Heart left ventricle (tissue), 16 donors: ENCODE measurements at regions not wholly inside any gene's neighbourhood (a gene's known extent, or its start where the extent isn't known, plus 50 kb on each side); places are given as distances from the start of the nearest gene placed in this dataset.
"Not testable (repeated sequence)": the region's sequence is repeated elsewhere in the genome, so short reads cannot be mapped to it uniquely, and the experiment has no call there.

Experiments used
- ATAC-seq, 4 donors: fragments of 200-7000 bp; cut with Tn5 transposase; one replicate each; pipeline ENCODE4 v1.9.1; 2020 to 2022; ENCODE audit warnings: moderate library complexity in 4 of 4, mild to moderate bottlenecking in 3 of 4, moderate number of reproducible peaks in 1 of 4
- DNase-seq, 5 donors: peaks; one replicate each; pipeline ENCODE4 v3.0.0-alpha.2; 2020
- H3K27ac ChIP-seq, 12 donors: fragments of 200-600 bp; sonication (generic) in 4 of 12; one replicate each; pipeline versions ENCODE4 v1.5.0 to v1.8.0; 2016 to 2022; ENCODE audit warnings: mild to moderate bottlenecking in 2 of 12
- H3K27me3 ChIP-seq, 9 donors: fragments of 200-600 bp; sonication (generic) in 2 of 9; one replicate each; pipeline versions ENCODE4 v1.5.1 to v1.8.0; 2016 to 2022; ENCODE audit warnings: mild to moderate bottlenecking in 3 of 9
- H3K36me3 ChIP-seq, 9 donors: fragments of 200-600 bp; sonication (generic) in 2 of 9; one replicate each; pipeline versions ENCODE4 v1.5.0 to v1.8.0; 2018 to 2022; ENCODE audit warnings: mild to moderate bottlenecking in 2 of 9
- H3K4me1 ChIP-seq, 12 donors: fragments of 200-600 bp; sonication (generic) in 4 of 12; one replicate each; pipeline versions ENCODE4 v1.5.0 to v1.8.0; 2016 to 2022; ENCODE audit warnings: mild to moderate bottlenecking in 3 of 12
- H3K4me3 ChIP-seq, 12 donors: fragments of 200-600 bp; sonication (generic) in 4 of 12; one replicate each; pipeline versions ENCODE4 v1.5.0 to v1.8.0; 2017 to 2022; ENCODE audit warnings: mild to moderate bottlenecking in 9 of 12, moderate library complexity in 4 of 12
- H3K9me3 ChIP-seq, 12 donors: fragments of 200-600 bp; sonication (generic) in 4 of 12; one replicate each; pipeline versions ENCODE4 v1.5.0 to v1.8.0; 2016 to 2022; ENCODE audit warnings: mild to moderate bottlenecking in 1 of 12
- POLR2A ChIP-seq, 2 donors: fragments of 450-650 bp; IDR thresholded peaks; one replicate each; pipeline ENCODE4 v1.6.1; 2017; ENCODE audit warnings: antibody characterized with exemption in 2 of 2, mild to moderate bottlenecking in 2 of 2, moderate library complexity in 2 of 2
- WGBS, 4 donors: extraction: QIAGEN DNeasy Blood & Tissue Kit in 2 of 4; methylation state at CpG; one replicate each; pipeline versions ENCODE4 v1.1.5 to v1.1.7; 2013 to 2018; 5-methylcytosine and 5-hydroxymethylcytosine counted together
- intact Hi-C, 10 donors: fragments of 100-400 bp; cut with DNase I; formaldehyde crosslinking; loops; one replicate each; pipeline versions ENCODE4 v1.11.1 to v1.14.2; 2022
- TF ChIP-seq, protein P1 (sequence below), 12 donors: fragments of 200-600 bp; sonication (generic) in 4 of 12; IDR thresholded peaks; one replicate each; pipeline versions ENCODE4 v1.5.0 to v1.8.0; 2018 to 2022; ENCODE audit warnings: antibody characterized with exemption in 12 of 12, mild to moderate bottlenecking in 5 of 12
- donor health status: ischemic (EF 13 %, LVEDD 7.1; RV severe dilation, severe dysfunction).
- donor health status: healthy with polysubstance abuse.
- donor health status: DM: no; HTN: yes; CAD: no.
- donor health status: DM: no; HTN: no; CAD: no.
- donor health status: ischemic (EF 25% LVEDD 6.9; RV normal size, moderate dysfunction).
- donor health status: ischemic (EF 25% LVEDD 5.7; RV mildly dilated, moderate dysfunction).
- donor health status: healthy.
- donor health status: DM: yes; HTN: yes; CAD: no.
- donor health status: ischemic (EF 35%, LVEDD 5.7; RV mildly dilated, moderate dysfunction).
- donor health status: nonischemic (EF 11% LVEDD 7.7; RV severe dilation, severe dysfunction).
- donor health status: DM: yes; HTN: yes; CAD: no.
- donor health status: PGD.
- donor health status: ischemic (EF 29% LVEDD 5.4; RV normal size, mild dysfunction).
- donor health status: nonischemic (EF 23%, LVEDD 6.1; RV moderate dilation, normal function).

DNA sequence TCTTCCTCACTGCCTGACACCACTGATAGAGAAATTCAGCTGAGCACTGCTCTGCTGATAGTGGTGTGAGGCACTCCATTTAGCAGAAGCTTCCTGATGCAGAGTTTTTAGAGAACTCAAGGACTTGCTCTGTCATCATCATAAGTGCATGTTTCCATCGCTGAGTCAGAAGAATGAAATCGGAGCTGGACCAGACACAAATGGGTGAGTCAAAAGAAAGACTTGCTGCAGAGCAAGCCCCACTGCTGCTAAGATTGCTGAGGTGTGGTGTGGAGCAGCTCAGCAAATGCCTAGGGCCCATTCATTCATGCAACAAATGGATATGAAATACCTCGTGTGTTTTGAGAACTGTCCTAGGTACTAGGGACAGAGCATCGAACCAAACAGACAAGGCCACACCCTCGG is 410.2 kb upstream of the SLC30A5 start:
- ATAC-seq (peak; percentile 47 to 94 (median 83)), DNase-seq (peak in 2 of 5 donors; percentile 19 to 54)
- Histone ChIP-seq H3K36me3 (no peaks in the 10 kb centered on the region), H3K4me3 (no peak overlapping the region), H3K4me1 (peaks cover 0 to 16% (median 4%) of the 10 kb centered on the region in 12 donors), H3K9me3 (no peaks in the 10 kb centered on the region), H3K27me3 (no peaks in the 10 kb centered on the region), H3K27ac (no peak overlapping the region)
- TF ChIP-seq, protein P1, sequence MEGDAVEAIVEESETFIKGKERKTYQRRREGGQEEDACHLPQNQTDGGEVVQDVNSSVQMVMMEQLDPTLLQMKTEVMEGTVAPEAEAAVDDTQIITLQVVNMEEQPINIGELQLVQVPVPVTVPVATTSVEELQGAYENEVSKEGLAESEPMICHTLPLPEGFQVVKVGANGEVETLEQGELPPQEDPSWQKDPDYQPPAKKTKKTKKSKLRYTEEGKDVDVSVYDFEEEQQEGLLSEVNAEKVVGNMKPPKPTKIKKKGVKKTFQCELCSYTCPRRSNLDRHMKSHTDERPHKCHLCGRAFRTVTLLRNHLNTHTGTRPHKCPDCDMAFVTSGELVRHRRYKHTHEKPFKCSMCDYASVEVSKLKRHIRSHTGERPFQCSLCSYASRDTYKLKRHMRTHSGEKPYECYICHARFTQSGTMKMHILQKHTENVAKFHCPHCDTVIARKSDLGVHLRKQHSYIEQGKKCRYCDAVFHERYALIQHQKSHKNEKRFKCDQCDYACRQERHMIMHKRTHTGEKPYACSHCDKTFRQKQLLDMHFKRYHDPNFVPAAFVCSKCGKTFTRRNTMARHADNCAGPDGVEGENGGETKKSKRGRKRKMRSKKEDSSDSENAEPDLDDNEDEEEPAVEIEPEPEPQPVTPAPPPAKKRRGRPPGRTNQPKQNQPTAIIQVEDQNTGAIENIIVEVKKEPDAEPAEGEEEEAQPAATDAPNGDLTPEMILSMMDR (IDR thresholded peaks at IDR 0.05) = no peak
- TF ChIP-seq POLR2A (IDR thresholded peaks at IDR 0.05) = no peak
- 35 to 44% (median 39%) methylated on average over 5 of the region's 5 CpGs for WGBS, 4 donors
- intact Hi-C loops = no loop called here

DNA sequence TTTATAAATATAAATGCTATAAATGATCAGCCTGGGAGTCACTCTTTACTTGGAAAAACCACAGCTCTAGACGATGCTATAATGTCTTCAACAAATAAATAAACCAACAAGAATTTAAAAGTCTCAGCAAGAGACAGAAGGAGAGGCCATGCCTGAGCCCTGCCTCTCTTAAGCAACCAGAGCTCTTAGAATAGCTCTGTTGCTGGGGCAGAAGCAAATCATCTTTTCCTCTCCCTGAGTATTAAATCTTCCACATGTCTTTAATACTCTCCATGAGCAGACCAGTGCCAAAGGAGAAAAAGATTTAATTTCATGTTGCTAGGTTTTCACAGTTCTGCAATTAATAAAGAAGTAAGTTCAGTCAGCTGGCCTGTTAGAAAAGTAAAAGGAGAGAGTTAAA is 408.0 kb upstream of the SLC30A5 start:
- Histone ChIP-seq H3K4me1 (peaks cover 0 to 10% (median 3%) of the 10 kb centered on the region in 12 donors), H3K36me3 (no peaks in the 10 kb centered on the region), H3K27me3 (no peaks in the 10 kb centered on the region), H3K27ac (no peak overlapping the region), H3K9me3 (peaks cover 0 to 5% (median 0%) of the 10 kb centered on the region in 12 donors), H3K4me3 (no peak overlapping the region)
- TF ChIP-seq, protein P1 (IDR thresholded peaks at IDR 0.05) = no peak
- TF ChIP-seq POLR2A (IDR thresholded peaks at IDR 0.05) = no peak
- intact Hi-C loops = no loop called here
- 58 to 74% (median 69%) methylated on average over 1 of the region's 1 CpG for WGBS, 4 donors
- ATAC-seq (no peak), DNase-seq (no peak)

DNA sequence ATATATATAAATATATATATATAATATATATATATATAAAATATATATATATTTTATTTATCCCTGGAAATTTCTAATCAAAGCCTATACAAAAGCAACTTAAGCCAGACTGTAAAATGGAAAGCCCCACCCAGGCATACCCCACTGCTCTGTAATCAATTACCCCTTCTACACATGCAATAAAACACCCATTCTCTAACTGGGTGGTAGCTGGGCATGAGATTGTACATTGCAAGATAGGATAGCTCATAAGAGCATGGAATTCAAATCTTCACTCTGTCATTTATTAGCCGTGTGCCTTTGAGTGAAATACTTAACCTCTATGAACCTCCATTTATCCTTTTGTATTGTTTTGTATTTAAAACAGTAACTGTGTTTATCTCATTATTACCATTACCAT is 405.3 kb upstream of the SLC30A5 start:
- H3K36me3 ChIP-seq = no peaks in the 10 kb centered on the region
- peaks cover 0 to under 1% (median 0%) of the 10 kb centered on the region in 12 donors for H3K4me1 ChIP-seq
- no peak overlapping the region for H3K4me3 ChIP-seq
- H3K27ac ChIP-seq = no peak overlapping the region
- TF ChIP-seq, protein P1 (IDR thresholded peaks at IDR 0.05) = no peak
- no peak for TF ChIP-seq POLR2A (IDR thresholded peaks at IDR 0.05)
- 78 to 82% (median 80%) methylated on average over 1 of the region's 1 CpG for whole genome bisulfite sequencing, 4 donors
- DNase-seq = no peak
- no peak for ATAC-seq
- no peaks in the 10 kb centered on the region for H3K27me3 ChIP-seq
- intact Hi-C loops = no loop called here
- peaks cover 0 to 19% (median 3%) of the 10 kb centered on the region in 12 donors for H3K9me3 ChIP-seq

DNA sequence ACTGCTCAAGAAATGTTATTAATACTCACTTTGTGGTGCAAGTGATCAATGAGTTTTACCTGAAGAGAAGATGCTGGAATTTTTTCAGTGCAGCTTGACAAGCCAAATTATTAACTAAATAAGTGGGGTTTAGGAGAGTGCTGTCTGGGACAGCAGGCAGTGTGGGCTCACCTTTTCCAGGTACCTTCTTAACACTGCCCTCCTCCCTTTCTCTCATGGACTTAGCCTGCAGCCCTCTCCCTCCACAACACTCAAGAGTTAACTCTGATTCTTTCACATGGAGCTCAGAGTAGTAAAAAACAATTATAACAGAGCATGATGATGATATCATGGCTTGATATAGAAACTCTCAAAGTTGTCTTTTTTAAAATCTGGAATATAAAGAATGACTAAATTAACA is 404.8 kb upstream of the SLC30A5 start:
- no peaks in the 10 kb centered on the region for H3K36me3 ChIP-seq
- intact Hi-C loops = no loop called here
- H3K4me3 ChIP-seq = no peak overlapping the region
- no peak overlapping the region for H3K27ac ChIP-seq
- H3K27me3 ChIP-seq = no peaks in the 10 kb centered on the region
- H3K4me1 ChIP-seq = no peaks in the 10 kb centered on the region
- H3K9me3 ChIP-seq = peaks cover 0 to 19% (median 3%) of the 10 kb centered on the region in 12 donors
- TF ChIP-seq, protein P1 (IDR thresholded peaks at IDR 0.05) = no peak
- no peak for TF ChIP-seq POLR2A (IDR thresholded peaks at IDR 0.05)
- ATAC-seq = no peak
- no peak for DNase-seq

DNA sequence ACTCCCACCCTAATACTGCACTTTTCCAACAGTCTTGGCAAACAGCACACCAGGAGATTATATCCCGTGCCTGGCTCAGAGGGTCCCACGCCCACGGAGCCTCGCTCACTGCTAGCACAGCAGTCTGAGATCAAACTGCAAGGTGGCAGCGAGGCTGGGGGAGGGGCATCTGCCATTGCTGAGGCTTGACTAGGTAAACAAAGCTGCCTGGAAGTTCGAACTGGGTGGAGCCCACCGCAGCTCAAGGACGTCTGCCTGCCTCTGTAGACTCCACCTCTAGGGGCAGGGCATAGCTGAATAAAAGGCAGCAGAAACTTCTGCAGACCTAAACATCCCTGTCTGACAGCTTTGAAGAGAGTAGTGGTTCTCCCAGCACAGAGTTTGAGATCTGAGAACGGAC is 401.9 kb upstream of the SLC30A5 start:
- H3K4me1 ChIP-seq, DNase-seq, H3K27ac ChIP-seq, H3K27me3 ChIP-seq, H3K4me3 ChIP-seq, intact Hi-C loops, H3K36me3 ChIP-seq, ATAC-seq: not testable (repeated sequence)
- 77 to 88% (median 82%) methylated on average over 8 to 9 of the region's 9 CpGs for WGBS, 4 donors
- peaks cover 0 to 19% (median 3%) of the 10 kb centered on the region in 12 donors for H3K9me3 ChIP-seq
